RWPE2 (cell line): ENCODE measurements at regions not wholly inside any gene's neighbourhood (a gene's known extent, or its start where the extent isn't known, plus 50 kb on each side); places are given as distances from the start of the nearest gene placed in this dataset.
"Not testable (repeated sequence)": the region's sequence is repeated elsewhere in the genome, so short reads cannot be mapped to it uniquely, and the experiment has no call there.

ENCODE experiments used
- ATAC-seq: fragments of 200-7000 bp; cut with Tn5 transposase; 3 replicates; pipeline ENCODE4 v1.9.1; 2021; ENCODE audit warnings: low read depth
- DNase-seq: peaks from one replicate; pipeline ENCODE4 v3.0.0-alpha.2; 2020; ENCODE audit warnings: low spot score
- H3K27ac ChIP-seq: fragments of 450-650 bp; 2 replicates; pipeline ENCODE4 v1.5.1; 2017; ENCODE audit warnings: mild to moderate bottlenecking; ENCODE audit not compliant: poor library complexity, severe bottlenecking
- H3K27me3 ChIP-seq: fragments of 250-450 bp; sonication (Bioruptor Pico); 2 replicates; pipeline ENCODE4 v1.5.1; 2021; ENCODE audit warnings: mild to moderate bottlenecking, moderate library complexity; ENCODE audit not compliant: insufficient read depth, poor library complexity, severe bottlenecking
- H3K36me3 ChIP-seq: fragments of 250-450 bp; sonication (Bioruptor Pico); 2 replicates; pipeline ENCODE4 v1.5.1; 2020; ENCODE audit warnings: low read depth, mild to moderate bottlenecking, moderate library complexity
- H3K4me1 ChIP-seq: fragments of 250-450 bp; sonication (Bioruptor Pico); 2 replicates; pipeline ENCODE4 v1.5.1; 2021; ENCODE audit warnings: mild to moderate bottlenecking, moderate library complexity; ENCODE audit not compliant: insufficient read depth, poor library complexity, severe bottlenecking
- H3K4me3 ChIP-seq: fragments of 250-450 bp; sonication (Bioruptor Pico); 2 replicates; pipeline ENCODE4 v1.5.1; 2021; ENCODE audit warnings: mild to moderate bottlenecking, moderate library complexity; ENCODE audit not compliant: severe bottlenecking
- H3K9me3 ChIP-seq: fragments of 250-450 bp; sonication (Bioruptor Pico); 2 replicates; pipeline ENCODE4 v1.5.1; 2021; ENCODE audit warnings: mild to moderate bottlenecking, moderate library complexity; ENCODE audit not compliant: severe bottlenecking
- CTCF ChIP-seq: fragments of 450-650 bp; IDR thresholded peaks from one replicate; pipeline ENCODE4 v1.5.1; 2017; ENCODE audit warnings: mild to moderate bottlenecking, moderate library complexity; ENCODE audit not compliant: poor library complexity, severe bottlenecking

- Histone ChIP-seq H3K4me3 (no peak overlapping the region), H3K36me3 (no peaks in the 10 kb centered on the region), H3K27me3 (no peaks in the 10 kb centered on the region), H3K4me1 (no peaks in the 10 kb centered on the region), H3K27ac (no peak overlapping the region), H3K9me3 (no peaks in the 10 kb centered on the region)
- TF ChIP-seq CTCF: no peak
- DNase-seq: no peak
- no peak for ATAC-seq
Measured at GRCh38 chr6:114638341-114638740, 295.5 kb upstream of the HS3ST5 start.

GRCh38 chr6:114634016-114634415 lies 291.2 kb upstream of the HS3ST5 start:
- Histone ChIP-seq H3K9me3 (no peaks in the 10 kb centered on the region), H3K4me3 (no peak overlapping the region), H3K36me3 (no peaks in the 10 kb centered on the region), H3K27ac (no peak overlapping the region), H3K4me1 (no peaks in the 10 kb centered on the region), H3K27me3 (no peaks in the 10 kb centered on the region)
- TF ChIP-seq CTCF: no peak
- DNase-seq: no peak
- no peak for ATAC-seq

GRCh38 chr6:114626226-114626625 lies 283.4 kb upstream of the HS3ST5 start:
- H3K4me3 ChIP-seq, H3K27ac ChIP-seq, H3K9me3 ChIP-seq, DNase-seq, ATAC-seq, H3K27me3 ChIP-seq, H3K4me1 ChIP-seq, H3K36me3 ChIP-seq: not testable (repeated sequence)

GRCh38 chr6:114619621-114620200 lies 276.9 kb upstream of the HS3ST5 start:
- no peak for TF ChIP-seq CTCF
- ATAC-seq (no peak), DNase-seq (no peak)
- Histone ChIP-seq H3K27ac (no peak overlapping the region), H3K4me1 (no peaks in the 10 kb centered on the region), H3K36me3 (no peaks in the 10 kb centered on the region), H3K27me3 (no peaks in the 10 kb centered on the region), H3K4me3 (no peak overlapping the region), H3K9me3 (no peaks in the 10 kb centered on the region)

GRCh38 chr6:114611696-114612095 lies 268.9 kb upstream of the HS3ST5 start:
- no peaks in the 10 kb centered on the region for H3K27me3 ChIP-seq
- no peak for TF ChIP-seq CTCF
- H3K36me3 ChIP-seq: no peaks in the 10 kb centered on the region
- no peak for DNase-seq
- no peak for ATAC-seq
- no peak overlapping the region for H3K4me3 ChIP-seq
- no peaks in the 10 kb centered on the region for H3K4me1 ChIP-seq
- H3K9me3 ChIP-seq: no peaks in the 10 kb centered on the region
- no peak overlapping the region for H3K27ac ChIP-seq
